HL-60 (cell line): ENCODE measurements at regions not wholly inside any gene's neighbourhood (a gene's known extent, or its start where the extent isn't known, plus 50 kb on each side); places are given as distances from the start of the nearest gene placed in this dataset.

ENCODE experiments used
- DNase-seq, 2 experiments: peaks; one replicate each; pipeline ENCODE4 v3.0.0-alpha.2; 2010 to 2020; ENCODE audit warnings: low read depth in 1 of 2, low spot score in 1 of 2
- H3K27ac ChIP-seq: fragments of 250-450 bp; sonication (Bioruptor Pico); replicated peaks from 2 replicates; pipeline ENCODE4 v1.5.1; 2020; ENCODE audit warnings: mild to moderate bottlenecking, moderate library complexity
- H3K27me3 ChIP-seq: fragments of 250-450 bp; sonication (Bioruptor Pico); 2 replicates; pipeline ENCODE4 v1.5.1; 2021; ENCODE audit warnings: mild to moderate bottlenecking, moderate library complexity; ENCODE audit not compliant: insufficient read depth, poor library complexity, severe bottlenecking
- H3K4me3 ChIP-seq: replicated peaks from 2 replicates; pipeline ENCODE4 v1.5.1; 2011; ENCODE audit warnings: mild to moderate bottlenecking, control low read depth, low read length; ENCODE audit not compliant: insufficient read depth
- GABPA ChIP-seq: IDR thresholded peaks from 2 replicates; pipeline ENCODE4 v1.6.1; 2012; ENCODE audit warnings: low read depth
- POLR2AphosphoS5 ChIP-seq: IDR thresholded peaks from 2 replicates; pipeline ENCODE4 v1.6.1; 2012; ENCODE audit warnings: low read depth
- SPI1 ChIP-seq: IDR thresholded peaks from 2 replicates; pipeline ENCODE4 v1.6.1; 2012; ENCODE audit warnings: low read depth, mild to moderate bottlenecking, borderline replicate concordance
- TF ChIP-seq, protein P1 (sequence below): IDR thresholded peaks from one replicate; pipeline ENCODE4 v1.5.1; 2011; ENCODE audit warnings: low read length, control low read depth, inconsistent platforms; ENCODE audit not compliant: insufficient read depth
- TF ChIP-seq, protein P2 (sequence below): IDR thresholded peaks from 2 replicates; pipeline ENCODE4 v1.6.1; 2012; ENCODE audit warnings: low read depth; ENCODE audit not compliant: insufficient replicate concordance

DNA sequence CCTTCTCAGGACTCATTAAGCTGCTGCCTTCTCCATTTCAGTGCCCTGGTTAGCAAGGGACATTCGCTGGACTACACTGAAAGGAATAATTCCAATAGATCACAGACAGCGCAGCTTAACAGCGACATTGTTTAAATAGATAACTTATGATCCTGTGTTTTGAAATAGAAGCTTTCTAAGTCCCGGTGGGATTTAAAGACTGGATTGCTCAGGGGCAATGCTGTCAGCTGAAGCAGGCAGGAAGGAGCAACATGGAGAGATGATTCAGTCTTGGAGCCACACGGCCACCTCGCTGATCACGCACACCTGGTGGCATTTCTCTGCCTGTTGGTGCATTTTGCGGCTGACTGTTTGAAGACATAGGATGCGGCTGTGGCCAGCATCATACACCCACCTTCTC, 292.0 kb downstream of the FOXL1 start:
- TF ChIP-seq, protein P1, sequence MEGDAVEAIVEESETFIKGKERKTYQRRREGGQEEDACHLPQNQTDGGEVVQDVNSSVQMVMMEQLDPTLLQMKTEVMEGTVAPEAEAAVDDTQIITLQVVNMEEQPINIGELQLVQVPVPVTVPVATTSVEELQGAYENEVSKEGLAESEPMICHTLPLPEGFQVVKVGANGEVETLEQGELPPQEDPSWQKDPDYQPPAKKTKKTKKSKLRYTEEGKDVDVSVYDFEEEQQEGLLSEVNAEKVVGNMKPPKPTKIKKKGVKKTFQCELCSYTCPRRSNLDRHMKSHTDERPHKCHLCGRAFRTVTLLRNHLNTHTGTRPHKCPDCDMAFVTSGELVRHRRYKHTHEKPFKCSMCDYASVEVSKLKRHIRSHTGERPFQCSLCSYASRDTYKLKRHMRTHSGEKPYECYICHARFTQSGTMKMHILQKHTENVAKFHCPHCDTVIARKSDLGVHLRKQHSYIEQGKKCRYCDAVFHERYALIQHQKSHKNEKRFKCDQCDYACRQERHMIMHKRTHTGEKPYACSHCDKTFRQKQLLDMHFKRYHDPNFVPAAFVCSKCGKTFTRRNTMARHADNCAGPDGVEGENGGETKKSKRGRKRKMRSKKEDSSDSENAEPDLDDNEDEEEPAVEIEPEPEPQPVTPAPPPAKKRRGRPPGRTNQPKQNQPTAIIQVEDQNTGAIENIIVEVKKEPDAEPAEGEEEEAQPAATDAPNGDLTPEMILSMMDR, result no peak
- TF ChIP-seq SPI1, result no peak
- TF ChIP-seq POLR2AphosphoS5, result no peak
- TF ChIP-seq GABPA, result no peak
- TF ChIP-seq, protein P2, sequence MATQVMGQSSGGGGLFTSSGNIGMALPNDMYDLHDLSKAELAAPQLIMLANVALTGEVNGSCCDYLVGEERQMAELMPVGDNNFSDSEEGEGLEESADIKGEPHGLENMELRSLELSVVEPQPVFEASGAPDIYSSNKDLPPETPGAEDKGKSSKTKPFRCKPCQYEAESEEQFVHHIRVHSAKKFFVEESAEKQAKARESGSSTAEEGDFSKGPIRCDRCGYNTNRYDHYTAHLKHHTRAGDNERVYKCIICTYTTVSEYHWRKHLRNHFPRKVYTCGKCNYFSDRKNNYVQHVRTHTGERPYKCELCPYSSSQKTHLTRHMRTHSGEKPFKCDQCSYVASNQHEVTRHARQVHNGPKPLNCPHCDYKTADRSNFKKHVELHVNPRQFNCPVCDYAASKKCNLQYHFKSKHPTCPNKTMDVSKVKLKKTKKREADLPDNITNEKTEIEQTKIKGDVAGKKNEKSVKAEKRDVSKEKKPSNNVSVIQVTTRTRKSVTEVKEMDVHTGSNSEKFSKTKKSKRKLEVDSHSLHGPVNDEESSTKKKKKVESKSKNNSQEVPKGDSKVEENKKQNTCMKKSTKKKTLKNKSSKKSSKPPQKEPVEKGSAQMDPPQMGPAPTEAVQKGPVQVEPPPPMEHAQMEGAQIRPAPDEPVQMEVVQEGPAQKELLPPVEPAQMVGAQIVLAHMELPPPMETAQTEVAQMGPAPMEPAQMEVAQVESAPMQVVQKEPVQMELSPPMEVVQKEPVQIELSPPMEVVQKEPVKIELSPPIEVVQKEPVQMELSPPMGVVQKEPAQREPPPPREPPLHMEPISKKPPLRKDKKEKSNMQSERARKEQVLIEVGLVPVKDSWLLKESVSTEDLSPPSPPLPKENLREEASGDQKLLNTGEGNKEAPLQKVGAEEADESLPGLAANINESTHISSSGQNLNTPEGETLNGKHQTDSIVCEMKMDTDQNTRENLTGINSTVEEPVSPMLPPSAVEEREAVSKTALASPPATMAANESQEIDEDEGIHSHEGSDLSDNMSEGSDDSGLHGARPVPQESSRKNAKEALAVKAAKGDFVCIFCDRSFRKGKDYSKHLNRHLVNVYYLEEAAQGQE, result no peak
- H3K27me3 ChIP-seq, result no peaks in the 10 kb centered on the region

DNA sequence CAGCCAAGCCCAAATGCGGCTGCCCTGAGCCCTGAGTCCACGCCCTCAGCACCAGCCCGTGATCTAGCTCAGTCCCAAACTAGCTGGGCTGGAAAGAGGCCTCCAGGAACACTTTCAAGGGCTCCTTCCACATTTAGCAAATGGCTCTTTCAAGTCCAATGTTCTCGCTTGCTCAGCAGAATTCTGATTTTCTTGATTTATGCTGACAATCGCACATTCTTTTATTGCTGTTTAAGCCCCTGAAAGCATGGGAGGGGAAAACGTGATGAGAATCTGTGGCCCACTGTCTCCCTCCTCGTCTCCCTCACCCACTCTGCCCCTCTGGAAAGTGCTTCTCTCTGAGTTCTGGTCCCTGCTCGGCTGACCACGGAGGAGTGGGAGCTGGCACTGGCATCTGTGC, 293.8 kb downstream of the FOXL1 start:
- H3K4me3 ChIP-seq, result no peak overlapping the region
- no peak for DNase-seq
- no peaks in the 10 kb centered on the region for H3K27me3 ChIP-seq
- TF ChIP-seq, protein P1, result no peak
- no peak for TF ChIP-seq SPI1
- TF ChIP-seq, protein P2, result no peak
- no peak for TF ChIP-seq GABPA
- no peak for TF ChIP-seq POLR2AphosphoS5
- no peak overlapping the region for H3K27ac ChIP-seq

More for the DNA sequence above, 292.0 kb downstream of the FOXL1 start:
- Histone ChIP-seq H3K27ac (no peak overlapping the region), H3K4me3 (no peak overlapping the region)
- DNase-seq, result no peak

DNA sequence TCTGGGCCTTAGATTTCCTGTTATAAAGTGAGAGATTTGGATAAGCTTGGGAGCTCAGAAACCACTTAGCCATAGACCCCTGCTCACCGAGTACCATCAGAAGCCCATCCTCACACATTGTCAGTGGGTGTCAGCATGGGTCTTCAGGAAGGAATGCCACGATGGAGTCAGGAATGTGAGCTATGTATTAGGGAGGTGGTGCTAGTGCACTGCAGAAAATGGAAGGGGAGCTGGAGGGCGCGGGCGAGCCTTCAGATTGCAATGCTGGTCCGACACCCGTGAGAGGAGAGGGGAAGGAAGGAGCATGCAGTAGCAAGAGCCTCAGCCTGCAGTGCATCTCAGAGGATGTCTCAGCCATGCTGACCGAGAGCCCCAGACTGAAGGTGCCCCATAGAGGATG, 294.5 kb downstream of the FOXL1 start:
- no peak overlapping the region for H3K4me3 ChIP-seq
- H3K27ac ChIP-seq, result no peak overlapping the region
- no peak for DNase-seq
- H3K27me3 ChIP-seq, result no peaks in the 10 kb centered on the region
- TF ChIP-seq SPI1 (no peak), POLR2AphosphoS5 (no peak), GABPA (no peak)
- TF ChIP-seq, protein P1, result no peak
- TF ChIP-seq, protein P2, result no peak
